ENCODE measurements at regions not wholly inside any gene's neighbourhood (a gene's known extent, or its start where the extent isn't known, plus 50 kb on each side); places are given as distances from the start of the nearest gene placed in this dataset.

- TF ChIP-seq CTCF (IDR thresholded peaks at IDR 0.05; ENCODE audit: poor library complexity) (no peak), EZH2 (IDR thresholded peaks at IDR 0.05; ENCODE audit: borderline replicate concordance) (no peak)
Measured at GRCh38 chr13:47046706-47047105, 149.9 kb upstream of the HTR2A start.

Data from hepatocyte (in vitro differentiated cells).